NCI-H748 (cell line): ENCODE measurements at regions not wholly inside any gene's neighbourhood (a gene's known extent, or its start where the extent isn't known, plus 50 kb on each side); places are given as distances from the start of the nearest gene placed in this dataset.
"Not testable (repeated sequence)": the region's sequence is repeated elsewhere in the genome, so short reads cannot be mapped to it uniquely, and the experiment has no call there.

Experiments used
- DNase-seq: peaks from one replicate; lab custom pipeline; 2025; ENCODE audit not compliant: unreplicated experiment; lab: John Stamatoyannopoulos, UW

DNA sequence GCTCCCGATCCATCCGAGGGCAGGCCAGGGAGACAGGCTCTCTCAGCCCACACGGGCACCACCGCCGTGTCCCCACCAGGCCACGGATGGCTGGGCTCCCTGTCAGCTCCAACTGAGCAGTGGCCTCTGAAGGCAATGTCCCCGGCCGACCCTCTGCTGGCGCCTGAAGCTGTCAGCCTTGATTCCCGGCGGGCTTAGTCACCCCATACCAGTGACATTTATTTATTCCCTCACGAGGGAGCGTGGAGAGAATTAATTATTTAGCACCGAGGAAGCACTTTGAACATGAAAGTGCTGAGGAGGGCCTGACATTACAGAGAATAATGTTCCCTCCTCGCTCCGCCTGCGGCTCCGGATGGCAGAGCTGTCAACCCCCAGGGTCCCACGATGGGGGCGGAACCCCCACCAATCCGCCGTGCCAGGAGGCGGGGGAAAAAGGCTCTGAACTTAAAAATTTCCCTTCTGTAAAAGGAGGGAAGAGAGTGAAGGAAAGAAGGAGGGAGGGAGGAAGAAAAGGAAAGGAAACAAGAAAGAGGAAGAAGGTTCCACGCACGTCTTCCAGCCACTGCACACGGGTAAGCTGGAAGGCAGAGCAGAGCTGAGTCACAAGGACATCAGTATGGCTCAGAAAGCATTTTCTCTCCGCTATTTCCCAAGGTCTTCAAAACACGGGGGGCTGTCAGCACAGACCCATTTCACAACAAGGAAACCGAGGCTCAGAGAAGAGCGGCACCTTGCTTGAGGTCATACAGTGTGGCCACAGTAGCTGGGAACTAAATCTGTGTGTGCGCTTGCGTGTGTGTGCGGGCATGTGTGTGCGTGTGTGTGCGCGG lies 108.7 kb upstream of the NCOR2 start:
- DNase-seq, result no peak

DNA sequence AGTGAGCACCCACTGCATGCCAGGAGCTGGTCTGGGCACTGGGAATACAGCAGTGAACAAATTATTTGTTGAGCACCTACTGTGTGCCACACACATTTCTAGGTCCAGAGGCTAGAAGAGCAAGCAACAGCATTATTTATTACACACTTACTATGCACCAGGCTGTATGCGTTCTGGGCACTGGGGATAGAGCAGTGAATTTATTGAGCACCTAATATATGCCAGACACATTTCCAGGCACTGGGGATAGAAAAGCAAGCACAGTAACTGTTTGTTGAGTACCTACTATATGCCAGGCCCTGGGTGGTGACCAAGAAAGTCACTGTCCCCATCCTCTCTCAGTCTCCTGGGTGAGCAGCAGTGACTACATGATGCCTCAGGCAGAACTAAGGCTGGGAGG lies 107.5 kb upstream of the NCOR2 start:
- no peak for DNase-seq

DNA sequence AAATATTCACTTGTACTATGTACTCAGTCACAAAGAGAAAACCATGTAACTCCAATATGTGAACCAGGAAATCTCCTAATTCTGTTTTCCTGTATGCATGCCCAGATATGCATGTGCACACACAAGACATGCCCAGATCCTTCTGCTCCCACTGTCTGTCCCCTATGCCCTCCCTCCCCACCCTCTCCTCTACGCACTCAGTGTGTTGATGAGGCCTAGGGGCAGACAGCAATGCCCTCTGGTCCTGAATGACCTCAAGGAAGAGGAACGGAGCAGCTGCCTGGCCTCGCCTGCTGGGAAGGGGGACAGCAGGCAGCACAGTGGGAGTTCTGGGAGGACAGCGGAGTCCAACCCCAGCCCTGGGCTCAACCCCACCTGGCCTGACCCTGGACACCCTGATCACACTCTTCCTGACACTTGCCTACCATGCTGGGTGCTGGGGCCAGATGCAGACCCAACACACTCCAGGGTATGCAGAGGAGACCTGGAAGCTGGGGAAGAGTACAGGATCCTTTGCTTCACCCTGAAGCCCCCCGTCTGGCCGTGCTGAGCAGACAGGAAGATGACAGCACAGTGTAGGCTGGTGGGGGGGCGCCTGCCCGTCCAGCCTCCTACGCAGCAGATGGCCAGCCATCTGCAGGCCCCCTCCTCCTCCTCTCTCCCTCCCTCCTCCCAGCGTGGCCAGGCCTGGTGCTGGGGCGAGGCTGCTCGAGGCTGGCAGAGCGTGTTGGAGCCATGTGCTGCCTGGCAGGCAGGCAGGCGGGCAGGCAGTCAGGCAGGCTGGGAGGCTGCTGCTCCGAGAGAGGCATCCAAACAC lies 106.6 kb upstream of the NCOR2 start:
- no peak for DNase-seq

DNA sequence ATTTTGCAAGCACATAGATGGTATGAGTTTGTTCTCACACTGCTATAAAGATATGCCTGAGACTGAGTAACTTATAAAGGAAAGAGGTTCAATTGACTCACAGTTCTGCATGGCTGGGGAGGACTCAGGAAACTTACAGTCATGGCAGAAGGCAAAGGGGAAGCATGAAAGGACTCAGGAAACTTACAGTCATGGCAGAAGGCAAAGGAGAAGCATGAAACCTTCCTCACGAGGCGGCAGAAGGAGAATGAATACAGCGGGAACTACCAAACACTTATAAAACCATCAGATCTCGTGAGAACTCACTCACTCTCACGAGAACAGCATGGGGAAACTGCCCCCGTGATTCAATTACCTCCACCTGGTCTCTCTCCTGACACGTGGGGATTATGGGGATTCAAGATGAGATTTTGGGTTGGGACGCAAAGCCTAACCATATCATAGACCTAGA lies 101.9 kb upstream of the NCOR2 start:
- DNase-seq, result not testable (repeated sequence)

DNA sequence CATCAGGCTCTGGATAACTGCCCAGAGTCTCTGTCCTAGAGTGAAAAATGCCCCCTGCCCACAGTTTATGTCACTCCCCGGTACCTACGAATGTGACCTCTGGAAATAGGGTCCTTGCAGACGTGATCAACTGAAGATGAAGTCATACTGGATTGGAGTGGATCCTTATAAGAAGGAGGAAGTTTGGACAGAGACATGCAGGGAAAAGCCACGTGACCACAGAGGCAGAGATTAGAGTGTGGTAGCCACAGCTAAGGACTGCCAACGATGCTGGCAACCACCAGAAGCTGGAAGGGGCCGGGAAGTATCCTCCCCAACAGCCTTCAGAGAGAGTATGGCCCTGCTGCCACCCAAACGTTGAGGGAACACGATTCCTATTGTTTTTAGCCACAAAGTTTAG lies 101.2 kb upstream of the NCOR2 start:
- DNase-seq, result no peak

DNA sequence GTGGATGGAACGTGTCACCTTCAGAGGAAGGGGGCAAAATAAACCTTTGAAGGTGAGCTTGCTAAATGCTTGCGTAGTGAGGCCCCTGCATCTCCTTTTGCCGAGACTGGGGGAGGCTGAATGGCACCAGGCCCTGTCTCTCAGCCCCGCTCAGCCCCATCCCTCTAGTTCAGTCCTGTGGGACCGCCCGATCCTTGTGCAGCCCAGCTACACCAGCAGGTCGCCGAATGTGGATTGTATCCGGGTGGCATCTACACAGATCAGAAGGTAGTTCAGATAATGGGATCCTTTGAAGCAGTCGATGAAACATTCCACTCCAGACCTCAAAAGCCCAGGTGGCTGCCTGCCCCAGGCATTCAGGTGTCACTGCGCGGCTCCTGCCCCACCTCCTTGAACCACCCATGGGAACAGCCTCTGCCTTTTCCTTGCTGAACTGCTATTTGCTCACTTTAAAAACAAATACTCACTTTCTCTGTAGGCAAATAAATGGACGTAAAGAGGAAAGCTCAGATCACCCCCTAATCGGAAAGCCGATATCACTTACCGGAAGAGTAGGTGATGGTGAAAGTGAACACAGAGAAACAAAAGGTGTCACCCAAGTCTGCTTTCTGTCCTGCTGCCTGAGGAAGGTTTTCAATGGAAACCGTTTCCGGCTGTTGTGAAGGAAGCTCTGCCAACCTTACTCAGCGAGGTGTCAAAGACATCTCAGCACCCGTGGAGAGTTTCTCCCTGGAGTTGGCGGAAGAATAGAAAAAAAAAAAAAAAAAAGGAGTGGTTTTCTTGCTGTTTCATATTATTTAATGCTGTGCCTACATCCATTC lies 100.3 kb upstream of the NCOR2 start:
- peak; percentile 38 for DNase-seq

DNA sequence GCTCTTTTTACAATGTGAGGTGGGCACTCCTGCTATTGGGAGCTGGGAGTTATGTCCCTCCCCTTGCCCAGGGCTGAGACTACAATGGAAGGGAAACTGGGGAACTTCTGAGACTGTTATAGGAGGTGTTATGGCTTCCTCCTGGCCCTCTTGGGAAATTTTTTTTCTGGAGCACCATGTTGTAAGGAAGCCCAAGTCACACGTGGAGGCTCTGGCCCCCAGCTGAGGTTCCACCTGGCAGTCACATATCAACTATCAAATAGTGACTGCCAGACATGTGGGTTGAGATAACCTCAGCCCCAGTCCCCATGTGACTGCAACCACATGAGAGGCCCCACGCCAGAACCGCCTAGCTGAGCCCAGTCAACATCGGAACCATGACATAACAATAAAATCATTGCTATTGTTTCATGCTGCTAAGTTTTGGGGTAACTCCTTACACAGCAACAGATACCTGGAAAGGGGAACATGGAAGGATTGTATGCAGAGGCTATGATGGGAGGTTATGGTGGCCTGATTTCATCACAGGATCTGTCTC lies 99.4 kb upstream of the NCOR2 start:
- DNase-seq, result no peak

DNA sequence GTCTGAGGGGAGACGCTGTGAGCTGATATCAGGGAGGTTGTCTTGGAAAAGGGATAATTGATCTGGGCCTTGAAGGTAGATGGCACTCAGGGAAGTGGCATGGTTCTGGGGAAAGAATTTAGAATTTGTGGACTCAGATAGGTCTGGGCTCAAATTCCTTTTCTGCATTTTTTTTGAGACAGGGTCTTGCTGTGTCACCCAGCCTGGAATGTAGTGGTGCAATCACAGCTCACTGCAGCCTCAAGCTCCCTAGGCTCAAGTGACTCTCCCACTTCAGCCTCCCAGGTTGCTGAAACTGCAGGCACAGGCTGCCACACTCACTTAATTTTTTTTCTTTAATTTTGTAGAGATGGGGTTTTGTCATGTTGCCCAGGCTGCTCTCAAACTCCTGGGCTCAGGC lies 98.1 kb upstream of the NCOR2 start:
- DNase-seq, result no peak

DNA sequence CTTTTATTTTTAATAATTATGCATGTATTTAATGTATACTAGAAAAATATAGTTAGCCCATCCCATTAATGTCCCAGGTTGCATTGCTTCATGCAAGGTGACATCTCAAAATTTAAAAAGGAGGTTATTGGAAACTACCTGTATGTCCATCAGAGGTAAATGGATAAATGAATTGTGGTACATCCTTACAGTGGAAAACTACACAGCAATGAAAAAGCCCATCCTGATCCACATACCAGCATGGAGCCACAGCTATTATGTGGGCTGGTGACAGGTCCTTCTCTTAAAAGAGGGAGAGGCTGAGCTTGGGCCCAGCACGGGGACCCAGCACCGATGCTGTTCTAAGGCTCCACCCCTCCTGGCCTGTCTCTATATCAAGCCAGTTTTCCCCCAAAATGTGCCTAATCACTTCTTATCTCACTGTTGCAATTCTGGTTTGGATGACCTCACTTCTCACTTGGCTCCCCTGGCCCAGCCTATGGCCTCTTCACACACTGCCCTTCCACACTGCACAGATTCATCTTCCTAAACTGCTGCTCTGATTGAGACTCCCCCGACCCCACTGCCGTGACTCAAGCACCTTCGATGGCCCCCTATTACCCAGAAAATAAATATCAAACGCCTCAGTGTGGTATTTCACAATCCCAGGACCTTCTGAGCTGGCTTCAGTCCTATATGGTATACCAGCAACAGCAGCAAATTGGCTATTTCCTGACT lies 97.1 kb upstream of the NCOR2 start:
- no peak for DNase-seq

DNA sequence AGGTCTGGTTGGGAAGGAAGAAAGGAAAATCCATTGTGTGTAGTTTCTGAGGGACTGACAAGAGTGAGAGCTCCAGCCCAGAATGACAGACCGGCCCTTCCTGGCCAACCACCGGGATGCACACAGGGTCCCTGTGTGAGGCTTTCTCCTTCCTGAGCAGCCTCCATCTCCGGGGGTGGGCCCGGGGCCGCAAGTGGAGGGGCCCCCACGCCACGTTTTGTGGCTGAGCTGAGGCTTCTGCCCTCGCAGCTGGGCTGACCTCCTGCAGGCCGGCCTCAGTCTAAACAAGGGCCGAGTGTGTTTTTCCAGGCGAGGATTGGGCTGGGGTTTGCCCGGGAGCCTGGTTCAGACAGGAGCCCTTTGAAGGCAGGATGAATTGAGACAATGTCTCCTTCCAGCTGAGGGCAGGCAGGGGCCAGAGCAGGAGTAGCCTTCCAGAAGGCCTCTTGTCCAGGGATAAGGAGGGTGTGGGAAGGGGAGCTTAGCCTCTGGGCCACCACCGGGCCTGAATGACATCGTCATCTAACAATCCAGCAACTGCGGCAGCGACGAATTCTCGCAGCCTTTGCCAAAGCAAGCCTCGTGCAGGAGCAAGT lies 96.5 kb upstream of the NCOR2 start:
- no peak for DNase-seq

DNA sequence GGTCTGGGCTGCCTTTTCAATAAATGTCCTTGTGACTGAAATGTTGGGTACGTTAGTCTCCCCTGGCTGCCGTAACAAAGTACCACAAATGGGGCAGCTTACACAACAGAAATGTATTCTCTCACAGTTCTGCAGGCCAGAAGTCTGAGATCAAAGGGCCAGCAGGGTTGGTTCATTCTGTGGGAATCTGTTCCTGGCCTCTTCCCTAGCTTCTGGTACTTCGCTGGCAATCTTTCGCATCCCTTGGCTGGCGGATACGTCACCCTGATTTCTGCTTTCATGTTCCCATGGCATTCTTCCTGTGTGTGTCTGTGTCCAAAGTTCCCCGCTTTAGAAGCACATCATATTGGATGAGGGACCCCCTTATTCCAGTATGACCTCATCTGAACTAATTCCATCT lies 95.8 kb upstream of the NCOR2 start:
- DNase-seq, result no peak

DNA sequence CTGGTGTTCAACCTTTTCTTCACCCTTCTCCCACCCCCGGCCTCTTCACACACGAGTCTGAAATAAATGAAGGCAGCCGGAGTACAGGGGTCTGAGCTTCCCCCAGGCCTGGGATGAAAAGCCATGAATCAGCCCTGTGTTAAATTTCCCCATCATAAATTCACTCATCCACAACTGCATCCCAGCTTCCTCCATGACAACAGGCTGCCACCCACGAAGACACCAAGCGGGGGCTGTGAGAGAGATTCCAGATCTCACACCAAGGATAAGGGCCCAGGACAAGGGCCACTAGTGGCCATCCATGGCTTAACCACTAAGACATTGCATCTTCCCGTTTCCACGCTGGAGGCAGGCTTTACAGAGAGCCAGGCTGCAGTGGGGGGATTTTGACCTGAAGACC lies 93.9 kb upstream of the NCOR2 start:
- no peak for DNase-seq

DNA sequence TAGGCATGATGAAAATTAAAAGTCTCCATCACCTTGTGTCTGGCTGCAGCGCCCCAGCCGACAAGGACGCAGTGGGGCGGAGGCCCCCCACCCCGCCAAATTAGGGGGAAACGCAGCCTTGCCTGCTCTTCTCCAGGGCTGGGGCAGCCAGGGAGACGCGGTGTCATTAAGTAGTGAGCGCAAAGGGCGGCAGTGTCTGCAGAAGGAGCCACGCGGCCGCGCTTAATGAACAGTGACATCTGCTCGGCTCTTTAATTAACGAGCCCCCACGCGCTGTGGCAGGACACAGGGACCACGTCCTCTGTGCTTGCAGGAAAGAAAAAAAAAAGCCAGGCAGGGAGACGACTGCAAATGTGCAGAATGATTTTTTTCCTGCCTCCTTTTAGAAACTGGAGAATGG lies 93.4 kb upstream of the NCOR2 start:
- DNase-seq, result peak; percentile 49

DNA sequence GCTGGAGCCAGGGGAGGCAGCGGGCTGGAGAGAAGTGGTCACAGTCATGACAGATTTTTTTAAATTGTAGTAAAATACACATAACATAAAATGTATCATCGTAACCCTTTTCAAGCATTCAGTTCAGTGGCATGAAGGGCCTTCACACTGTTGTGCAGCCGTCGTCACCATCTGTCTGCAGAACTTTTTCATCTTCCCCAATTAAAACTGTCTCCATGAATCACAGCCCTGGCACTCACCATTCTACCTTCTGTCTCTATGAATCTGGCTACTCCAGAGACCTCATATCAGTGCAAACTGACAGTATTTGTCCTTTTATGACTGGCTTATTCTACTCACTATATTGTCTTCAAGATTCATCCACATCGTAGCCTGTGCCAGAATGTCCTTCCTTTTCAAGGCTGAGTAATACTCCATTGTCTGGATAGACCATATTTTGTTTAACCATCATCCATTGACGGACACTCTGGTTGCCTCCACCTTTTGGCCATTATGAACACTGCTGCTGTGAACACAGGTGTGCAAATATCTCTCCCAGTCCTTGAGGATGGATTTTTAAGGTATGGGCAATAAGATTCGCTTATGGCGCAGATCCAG lies 91.5 kb upstream of the NCOR2 start:
- DNase-seq, result no peak

DNA sequence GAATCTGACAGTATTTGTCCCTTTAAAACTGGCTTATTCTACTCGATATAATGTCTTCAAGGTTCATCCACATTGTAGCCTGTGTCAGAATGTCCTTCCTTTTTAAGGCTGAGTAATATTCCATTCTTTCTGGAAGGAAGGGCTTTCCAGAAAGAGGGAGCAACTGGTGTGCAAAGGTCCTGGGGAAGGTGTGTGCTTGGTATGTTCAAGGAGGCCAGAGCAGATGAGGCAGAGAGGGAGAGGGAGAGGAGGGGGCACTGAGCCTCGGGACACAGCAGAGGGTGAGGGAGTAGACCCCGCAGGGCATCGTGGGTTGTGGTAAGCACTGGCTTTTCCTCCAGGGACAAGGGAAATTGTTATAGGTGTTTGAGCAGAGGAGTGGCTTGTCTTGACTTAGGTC lies 90.9 kb upstream of the NCOR2 start:
- no peak for DNase-seq

DNA sequence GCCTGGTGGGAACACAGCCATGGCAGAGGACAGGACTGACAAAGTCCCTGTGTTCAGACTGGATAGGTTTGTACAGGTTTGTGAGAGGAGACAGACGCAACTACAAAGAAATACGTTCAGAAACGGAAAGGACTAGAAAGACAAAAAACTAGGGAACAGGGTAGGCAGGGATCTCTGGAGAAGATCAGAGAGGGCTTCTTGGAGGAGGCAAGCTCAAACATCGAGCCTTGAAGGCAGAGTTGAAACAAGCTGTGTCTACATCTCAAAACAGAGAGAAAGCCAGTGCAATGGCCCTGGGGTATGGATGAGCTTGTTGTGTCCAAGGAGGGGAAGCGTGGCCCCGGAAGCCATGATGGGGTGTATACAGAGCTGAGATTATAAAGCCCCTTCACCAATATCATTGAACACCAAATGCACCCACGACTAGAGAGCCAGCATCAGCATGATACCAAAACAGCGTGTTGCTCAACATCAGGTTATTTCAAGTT lies 89.6 kb upstream of the NCOR2 start:
- DNase-seq, result no peak

DNA sequence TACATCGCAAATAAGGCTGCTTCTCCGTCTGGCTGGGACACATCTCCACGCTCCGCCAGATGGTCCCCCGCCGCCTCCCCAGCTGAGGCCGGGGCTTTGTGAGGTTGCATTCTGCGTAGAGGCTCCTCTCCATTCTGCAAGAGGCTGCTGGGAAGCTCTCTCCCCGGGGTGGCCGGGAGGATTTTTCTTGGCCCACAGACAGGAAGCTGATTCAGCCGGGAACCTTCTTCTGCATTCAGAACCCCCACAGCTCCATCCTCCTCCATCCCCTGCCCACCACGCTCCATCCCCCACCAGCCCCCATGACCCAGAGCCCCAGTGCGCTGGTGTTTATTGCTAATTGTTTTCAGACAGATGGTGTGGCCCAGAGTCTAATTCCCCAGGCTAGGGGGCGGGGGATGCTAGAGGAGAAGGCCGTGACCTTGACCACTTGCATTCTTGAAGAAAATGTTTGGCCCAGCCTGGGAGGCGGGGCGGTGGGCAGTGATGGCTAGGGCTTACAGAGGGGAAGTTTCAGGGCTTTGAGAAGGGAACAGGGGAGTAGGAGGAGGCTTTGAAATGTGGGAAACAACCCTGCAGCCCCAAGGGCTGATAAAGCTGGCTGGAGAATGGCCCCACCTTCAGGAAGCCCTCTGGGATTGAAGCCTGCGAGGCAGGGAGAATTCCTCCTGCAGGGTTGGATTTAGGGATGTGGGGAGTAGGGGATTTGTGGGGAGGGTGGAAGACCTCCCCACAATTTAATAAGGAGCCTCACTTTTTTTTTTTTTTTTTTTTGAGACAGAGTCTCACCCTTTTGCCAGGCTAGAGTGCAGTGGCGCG lies 88.5 kb upstream of the NCOR2 start:
- peak; percentile 34 for DNase-seq

DNA sequence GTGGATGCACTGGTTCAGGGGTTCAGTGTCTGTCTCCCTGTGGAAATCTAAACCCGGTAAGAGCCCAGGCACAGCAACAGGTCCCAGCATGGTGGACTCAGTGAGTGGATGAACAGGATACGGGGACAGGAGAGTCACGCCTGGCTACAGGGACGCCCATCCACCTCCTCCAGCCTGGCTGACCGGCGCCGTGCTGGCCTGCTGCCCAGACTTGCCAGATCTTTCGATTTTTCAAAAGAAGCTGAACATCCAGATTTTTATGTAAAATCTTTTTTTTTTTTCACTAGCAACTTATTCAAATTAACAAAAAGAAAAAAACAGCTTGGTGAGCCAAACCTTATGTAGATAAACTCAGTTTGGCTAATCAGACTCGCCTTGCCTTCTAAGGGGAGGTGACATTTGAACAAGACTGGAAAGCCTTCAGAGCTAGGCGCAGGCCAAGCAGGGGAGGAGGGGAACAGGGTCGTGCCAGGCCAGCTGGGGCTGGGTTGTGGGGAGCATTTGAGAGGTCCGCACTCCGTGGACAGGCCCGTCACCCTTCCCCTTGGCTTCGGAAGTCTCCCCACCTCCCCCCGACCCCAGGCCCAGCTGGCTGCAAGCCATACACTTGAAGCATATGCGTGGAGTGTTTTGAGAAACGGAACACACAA lies 87.8 kb upstream of the NCOR2 start:
- DNase-seq, result no peak
